ENCODE measurements at regions not wholly inside any gene's neighbourhood (a gene's known extent, or its start where the extent isn't known, plus 50 kb on each side); places are given as distances from the start of the nearest gene placed in this dataset.

- TF ChIP-seq CTCF (IDR thresholded peaks at IDR 0.05; ENCODE audit: borderline replicate concordance, extremely low read depth, low read length, poor library complexity, severe bottlenecking), result no peak
- TF ChIP-seq EZH2 (IDR thresholded peaks at IDR 0.05; ENCODE audit: borderline replicate concordance, low read depth, low read length, severe bottlenecking), result no peak
These were observed 615.8 kb downstream of the SNAPC1 start for GRCh38 chr14:62378057-62378456.
